Neural progenitor cell (in vitro differentiated cells): ENCODE measurements at regions not wholly inside any gene's neighbourhood (a gene's known extent, or its start where the extent isn't known, plus 50 kb on each side); places are given as distances from the start of the nearest gene placed in this dataset.

Source experiments
- DNase-seq: peaks from one replicate; pipeline ENCODE4 v3.0.0-alpha.2; 2016; ENCODE audit warnings: low spot score
- H2AFZ ChIP-seq: fragments of 200-600 bp; sonication (generic); replicated peaks from 2 replicates; pipeline ENCODE4 v1.6.1; 2016; ENCODE audit warnings: antibody characterized with exemption
- H3F3A ChIP-seq: fragments of 200-600 bp; sonication (generic); 2 replicates; pipeline ENCODE4 v1.6.1; 2016; ENCODE audit warnings: antibody characterized with exemption, low read depth
- H3K27ac ChIP-seq: fragments of 200-600 bp; sonication (generic); 2 replicates; pipeline ENCODE4 v1.5.1; 2016; ENCODE audit warnings: mild to moderate bottlenecking
- H3K27me3 ChIP-seq: fragments of 200-600 bp; sonication (generic); 2 replicates; pipeline ENCODE4 v1.6.1; 2016; ENCODE audit warnings: mild to moderate bottlenecking, moderate library complexity
- H3K36me3 ChIP-seq: fragments of 200-600 bp; sonication (generic); 2 replicates; pipeline ENCODE4 v1.5.1; 2016
- H3K4me1 ChIP-seq: fragments of 200-600 bp; sonication (generic); 2 replicates; pipeline ENCODE4 v1.6.1; 2016; ENCODE audit warnings: mixed run types
- H3K4me2 ChIP-seq: fragments of 200-600 bp; sonication (generic); 2 replicates; pipeline ENCODE4 v1.6.1; 2016
- H3K4me3 ChIP-seq: fragments of 200-600 bp; sonication (generic); 2 replicates; pipeline ENCODE4 v1.5.1; 2016
- H3K79me2 ChIP-seq: fragments of 200-600 bp; sonication (generic); 2 replicates; pipeline ENCODE4 v1.6.1; 2016; ENCODE audit warnings: low read depth
- H3K9ac ChIP-seq: fragments of 200-600 bp; sonication (generic); 2 replicates; pipeline ENCODE4 v1.6.1; 2016
- H3K9me3 ChIP-seq: fragments of 200-600 bp; sonication (generic); 2 replicates; pipeline ENCODE4 v1.5.1; 2016; ENCODE audit warnings: low read depth
- H4K20me1 ChIP-seq: fragments of 200-600 bp; sonication (generic); 2 replicates; pipeline ENCODE4 v1.6.1; 2016; ENCODE audit warnings: low read depth
- H3K27ac Mint-ChIP-seq: 3 replicates; pipeline ENCODE4 v1.8.0; 2021; ENCODE audit warnings: mixed read lengths
- H3K27me3 Mint-ChIP-seq: 2 replicates; pipeline ENCODE4 v1.8.0; 2022; ENCODE audit warnings: low read depth, mild to moderate bottlenecking, inconsistent platforms, moderate library complexity, mixed read lengths; ENCODE audit not compliant: insufficient read depth
- H3K36me3 Mint-ChIP-seq: 3 replicates; pipeline ENCODE4 v1.8.0; 2021; ENCODE audit warnings: mixed read lengths
- H3K4me1 Mint-ChIP-seq: 3 replicates; pipeline ENCODE4 v1.8.0; 2021; ENCODE audit warnings: mixed read lengths
- H3K4me3 Mint-ChIP-seq: 3 replicates; pipeline ENCODE4 v1.8.0; 2021; ENCODE audit warnings: mild to moderate bottlenecking, moderate library complexity, mixed read lengths
- H3K9me3 Mint-ChIP-seq: 3 replicates; pipeline ENCODE4 v1.8.0; 2020; ENCODE audit warnings: mixed read lengths
- EZH2 ChIP-seq: fragments of 200-600 bp; sonication (generic); IDR thresholded peaks from 2 replicates; pipeline ENCODE4 v1.6.1; 2017; ENCODE audit warnings: antibody characterized with exemption, mild to moderate bottlenecking, moderate library complexity
- EZH2phosphoT487 ChIP-seq: fragments of 200-600 bp; sonication (generic); IDR thresholded peaks from 2 replicates; pipeline ENCODE4 v1.6.1; 2017; ENCODE audit warnings: antibody characterized with exemption
- TF ChIP-seq, protein P1 (sequence below): fragments of 200-600 bp; sonication (generic); IDR thresholded peaks from 2 replicates; pipeline ENCODE4 v1.5.1; 2017; ENCODE audit warnings: antibody characterized with exemption, mild to moderate bottlenecking

DNA sequence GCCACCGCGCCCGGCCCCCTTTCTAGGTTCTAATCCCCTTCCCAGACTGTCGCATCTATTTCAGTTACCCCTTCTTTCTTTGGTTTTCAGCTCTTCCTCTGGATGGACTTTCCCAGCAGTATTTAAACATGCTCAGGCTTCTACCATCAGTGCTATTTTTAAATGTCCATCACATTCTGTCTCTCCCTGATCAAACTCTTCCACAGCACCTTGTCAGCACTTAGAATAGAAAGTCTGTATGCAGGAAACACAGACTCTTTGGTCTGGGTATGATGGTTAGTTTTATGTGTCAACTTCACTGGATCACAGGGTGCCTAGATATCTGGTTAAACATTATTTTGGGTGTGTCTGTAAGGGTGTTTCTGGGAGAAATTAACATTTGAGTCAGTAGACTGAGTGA, 297.8 kb upstream of the ECI2 start:
- H3K4me3 Mint-ChIP-seq, result no peak overlapping the region
- no peak for DNase-seq
- H3K27me3 Mint-ChIP-seq, result peaks cover 5% of the 10 kb centered on the region
- no peaks in the 10 kb centered on the region for H3K4me1 Mint-ChIP-seq
- H3K4me1 ChIP-seq, result no peaks in the 10 kb centered on the region
- H3F3A ChIP-seq, result no peaks in the 10 kb centered on the region
- H3K9me3 ChIP-seq, result no peaks in the 10 kb centered on the region
- H4K20me1 ChIP-seq, result no peaks in the 10 kb centered on the region
- no peaks in the 10 kb centered on the region for H3K36me3 ChIP-seq
- H3K9me3 Mint-ChIP-seq, result peaks cover 2% of the 10 kb centered on the region
- H3K36me3 Mint-ChIP-seq, result no peaks in the 10 kb centered on the region
- H3K79me2 ChIP-seq, result no peaks in the 10 kb centered on the region
- H3K4me3 ChIP-seq, result no peak overlapping the region
- no peak overlapping the region for H3K9ac ChIP-seq
- no peaks in the 10 kb centered on the region for H3K27me3 ChIP-seq
- no peak for TF ChIP-seq EZH2
- TF ChIP-seq, protein P1, sequence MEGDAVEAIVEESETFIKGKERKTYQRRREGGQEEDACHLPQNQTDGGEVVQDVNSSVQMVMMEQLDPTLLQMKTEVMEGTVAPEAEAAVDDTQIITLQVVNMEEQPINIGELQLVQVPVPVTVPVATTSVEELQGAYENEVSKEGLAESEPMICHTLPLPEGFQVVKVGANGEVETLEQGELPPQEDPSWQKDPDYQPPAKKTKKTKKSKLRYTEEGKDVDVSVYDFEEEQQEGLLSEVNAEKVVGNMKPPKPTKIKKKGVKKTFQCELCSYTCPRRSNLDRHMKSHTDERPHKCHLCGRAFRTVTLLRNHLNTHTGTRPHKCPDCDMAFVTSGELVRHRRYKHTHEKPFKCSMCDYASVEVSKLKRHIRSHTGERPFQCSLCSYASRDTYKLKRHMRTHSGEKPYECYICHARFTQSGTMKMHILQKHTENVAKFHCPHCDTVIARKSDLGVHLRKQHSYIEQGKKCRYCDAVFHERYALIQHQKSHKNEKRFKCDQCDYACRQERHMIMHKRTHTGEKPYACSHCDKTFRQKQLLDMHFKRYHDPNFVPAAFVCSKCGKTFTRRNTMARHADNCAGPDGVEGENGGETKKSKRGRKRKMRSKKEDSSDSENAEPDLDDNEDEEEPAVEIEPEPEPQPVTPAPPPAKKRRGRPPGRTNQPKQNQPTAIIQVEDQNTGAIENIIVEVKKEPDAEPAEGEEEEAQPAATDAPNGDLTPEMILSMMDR, result no peak
- no peak for TF ChIP-seq EZH2phosphoT487
- H3K4me2 ChIP-seq, result no peak overlapping the region
- no peak overlapping the region for H2AFZ ChIP-seq
- H3K27ac Mint-ChIP-seq, result no peak overlapping the region
- H3K27ac ChIP-seq, result no peak overlapping the region

DNA sequence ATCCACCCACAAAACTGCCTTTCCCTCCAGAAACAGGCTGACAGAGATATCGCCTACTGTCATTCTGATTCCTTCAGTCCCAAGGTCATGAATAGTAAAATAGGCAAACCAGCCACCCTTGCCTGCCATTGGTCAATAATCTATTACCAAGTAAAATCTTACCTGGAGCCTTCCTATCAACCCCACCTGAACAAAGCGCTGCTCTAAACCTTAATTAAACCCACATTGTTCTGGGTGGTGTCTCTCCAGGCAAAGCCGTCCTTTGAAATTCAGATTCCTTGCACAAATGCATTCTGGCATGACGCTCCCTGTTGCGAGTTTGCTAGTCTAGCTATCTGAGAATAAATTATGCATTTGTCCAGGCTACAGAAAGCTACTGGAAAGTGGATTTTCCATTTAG, 291.6 kb upstream of the ECI2 start:
- Histone ChIP-seq H3K27ac (no peak overlapping the region), H3K36me3 (no peaks in the 10 kb centered on the region), H3K9ac (no peak overlapping the region), H3K4me1 (peaks cover 3% of the 10 kb centered on the region), H3K79me2 (no peaks in the 10 kb centered on the region), H3K9me3 (no peaks in the 10 kb centered on the region), H3F3A (peaks cover 6% of the 10 kb centered on the region), H3K4me2 (no peak overlapping the region), H4K20me1 (no peaks in the 10 kb centered on the region), H3K4me3 (no peak overlapping the region), H2AFZ (no peak overlapping the region), H3K27me3 (no peaks in the 10 kb centered on the region)
- TF ChIP-seq EZH2phosphoT487 (no peak), EZH2 (no peak)
- TF ChIP-seq, protein P1, result no peak
- Mint-ChIP-seq H3K4me3 (no peak overlapping the region), H3K27me3 (peaks cover 9% of the 10 kb centered on the region), H3K36me3 (no peaks in the 10 kb centered on the region), H3K27ac (no peak overlapping the region), H3K9me3 (peaks cover 11% of the 10 kb centered on the region), H3K4me1 (peaks cover 3% of the 10 kb centered on the region)
- peak; percentile 41 for DNase-seq

DNA sequence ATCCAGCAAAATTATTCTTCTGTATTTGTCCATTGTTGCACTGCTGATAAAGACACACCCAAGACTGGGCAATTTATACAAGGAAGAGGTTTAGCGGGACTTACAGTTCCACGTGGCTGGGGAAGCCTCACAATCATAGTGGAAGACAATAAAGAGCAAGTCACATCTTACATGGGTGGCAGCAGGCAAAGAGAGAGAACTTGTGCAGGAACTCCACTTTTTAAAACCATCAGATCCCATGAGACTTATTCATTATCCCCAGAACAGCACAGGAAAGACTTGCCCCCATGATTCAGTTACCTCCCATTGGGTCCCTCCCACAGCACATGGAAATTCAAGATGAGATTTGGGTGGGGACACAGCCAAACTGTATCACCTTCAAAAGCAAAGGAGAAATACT, 286.5 kb upstream of the ECI2 start:
- Histone ChIP-seq H4K20me1 (no peaks in the 10 kb centered on the region), H3K4me1 (peaks cover under 1% of the 10 kb centered on the region), H3K79me2 (no peaks in the 10 kb centered on the region), H3K4me2 (no peak overlapping the region), H3K27ac (no peak overlapping the region), H2AFZ (no peak overlapping the region), H3K36me3 (no peaks in the 10 kb centered on the region), H3K9ac (no peak overlapping the region), H3F3A (no peaks in the 10 kb centered on the region), H3K9me3 (no peaks in the 10 kb centered on the region), H3K27me3 (no peaks in the 10 kb centered on the region), H3K4me3 (no peak overlapping the region)
- DNase-seq, result no peak
- H3K4me1 Mint-ChIP-seq, result no peaks in the 10 kb centered on the region
- no peaks in the 10 kb centered on the region for H3K36me3 Mint-ChIP-seq
- peaks cover 11% of the 10 kb centered on the region for H3K9me3 Mint-ChIP-seq
- peaks cover 9% of the 10 kb centered on the region for H3K27me3 Mint-ChIP-seq
- TF ChIP-seq, protein P1, result no peak
- TF ChIP-seq EZH2phosphoT487 (no peak), EZH2 (no peak)
- H3K27ac Mint-ChIP-seq, result no peak overlapping the region
- H3K4me3 Mint-ChIP-seq, result no peak overlapping the region
